K562 (cell line): ENCODE measurements at regions not wholly inside any gene's neighbourhood (a gene's known extent, or its start where the extent isn't known, plus 50 kb on each side); places are given as distances from the start of the nearest gene placed in this dataset.
A peak's percentile ranks its signal among the peaks of the same experiment; 100 is the strongest.

ENCODE experiments used
- DACH1 ChIP-seq: fragments of 450-650 bp; IDR thresholded peaks from 2 replicates; pipeline ENCODE4 v1.6.1; 2018; ENCODE audit not compliant: partially characterized antibody
- FOXK1 ChIP-seq: sonication (generic); formaldehyde crosslinking; IDR thresholded peaks from 2 replicates; pipeline ENCODE4 v1.8.0; 2022; ENCODE audit warnings: missing genetic modification reagents, mild to moderate bottlenecking, borderline replicate concordance
- KDM5B ChIP-seq: fragments of 200-600 bp; sonication (generic); IDR thresholded peaks from 2 replicates; pipeline ENCODE4 v1.6.1; 2012; ENCODE audit warnings: low read depth, mild to moderate bottlenecking, moderate library complexity, low read length, control low read depth, inconsistent platforms; ENCODE audit not compliant: insufficient replicate concordance
- KLF16 ChIP-seq: IDR thresholded peaks from 2 replicates; pipeline ENCODE4 v1.6.1; 2016; ENCODE audit warnings: antibody characterized with exemption
- POU5F1 ChIP-seq: fragments of 150-350 bp; IDR thresholded peaks from 2 replicates; pipeline ENCODE4 v1.6.1; 2014; ENCODE audit warnings: borderline replicate concordance, low read length, low read depth, mild to moderate bottlenecking; ENCODE audit not compliant: partially characterized antibody
- XRCC4 ChIP-seq: IDR thresholded peaks from one replicate; pipeline ENCODE4 v1.6.1; 2011; ENCODE audit not compliant: insufficient read depth, insufficient read length; ENCODE audit errors: extremely low read depth
- TF ChIP-seq, protein P1 (sequence below), 2 experiments: fragments of 450-650 bp; formaldehyde crosslinking in 1 of 2; IDR thresholded peaks; 2 replicates each; pipeline versions ENCODE4 v1.4.0 to v1.6.1; 2014 to 2020; ENCODE audit warnings: mild to moderate bottlenecking in 2 of 2, borderline replicate concordance in 1 of 2, low read depth in 1 of 2
- TF ChIP-seq, protein P2 (sequence below), 3 experiments: IDR thresholded peaks in 2 of 3; conservative IDR thresholded peaks in 1 of 3; 2 replicates each; pipeline ENCODE4 v1.5.1; 2011 to 2012; ENCODE audit warnings: low read length in 3 of 3, mild to moderate bottlenecking in 3 of 3, control low read depth in 2 of 3, improper control_type of control experiment in 1 of 3, inconsistent platforms in 1 of 3, low read depth in 1 of 3, mixed read lengths in 1 of 3, moderate library complexity in 1 of 3; ENCODE audit not compliant: insufficient read depth in 2 of 3
- TF ChIP-seq, protein P3 (sequence below): fragments of 450-650 bp; IDR thresholded peaks from 2 replicates; pipeline ENCODE4 v1.6.1; 2017; ENCODE audit warnings: antibody characterized with exemption, mild to moderate bottlenecking
- TF ChIP-seq, protein P4 (sequence below): fragments of 200-800 bp; sonication (Bioruptor generic); IDR thresholded peaks from 2 replicates; pipeline ENCODE4 v1.6.1; 2017; ENCODE audit warnings: missing genetic modification characterization, missing compliant biosample characterization

DNA sequence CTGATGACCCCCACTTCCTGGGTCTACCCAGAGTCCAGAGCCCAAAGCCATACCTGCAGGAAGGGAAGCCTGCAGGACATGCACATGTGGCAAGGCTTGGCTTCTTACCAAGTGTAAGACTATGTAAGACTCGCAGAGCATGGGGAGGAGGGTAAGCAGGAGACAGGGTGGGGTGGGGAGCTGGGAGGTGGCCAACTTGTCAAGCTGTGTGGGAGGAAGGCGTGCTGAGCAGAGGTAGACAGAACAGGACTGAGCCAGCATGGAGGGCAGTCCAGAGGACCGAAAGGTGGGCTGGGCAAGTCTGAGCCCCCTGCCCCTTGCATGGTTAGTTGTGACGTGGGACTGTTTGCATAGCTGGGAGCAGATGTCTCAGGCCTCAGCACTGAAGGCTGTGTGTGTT, 53.4 kb upstream of the RNF24 start (continued):
- TF ChIP-seq, protein P1, sequence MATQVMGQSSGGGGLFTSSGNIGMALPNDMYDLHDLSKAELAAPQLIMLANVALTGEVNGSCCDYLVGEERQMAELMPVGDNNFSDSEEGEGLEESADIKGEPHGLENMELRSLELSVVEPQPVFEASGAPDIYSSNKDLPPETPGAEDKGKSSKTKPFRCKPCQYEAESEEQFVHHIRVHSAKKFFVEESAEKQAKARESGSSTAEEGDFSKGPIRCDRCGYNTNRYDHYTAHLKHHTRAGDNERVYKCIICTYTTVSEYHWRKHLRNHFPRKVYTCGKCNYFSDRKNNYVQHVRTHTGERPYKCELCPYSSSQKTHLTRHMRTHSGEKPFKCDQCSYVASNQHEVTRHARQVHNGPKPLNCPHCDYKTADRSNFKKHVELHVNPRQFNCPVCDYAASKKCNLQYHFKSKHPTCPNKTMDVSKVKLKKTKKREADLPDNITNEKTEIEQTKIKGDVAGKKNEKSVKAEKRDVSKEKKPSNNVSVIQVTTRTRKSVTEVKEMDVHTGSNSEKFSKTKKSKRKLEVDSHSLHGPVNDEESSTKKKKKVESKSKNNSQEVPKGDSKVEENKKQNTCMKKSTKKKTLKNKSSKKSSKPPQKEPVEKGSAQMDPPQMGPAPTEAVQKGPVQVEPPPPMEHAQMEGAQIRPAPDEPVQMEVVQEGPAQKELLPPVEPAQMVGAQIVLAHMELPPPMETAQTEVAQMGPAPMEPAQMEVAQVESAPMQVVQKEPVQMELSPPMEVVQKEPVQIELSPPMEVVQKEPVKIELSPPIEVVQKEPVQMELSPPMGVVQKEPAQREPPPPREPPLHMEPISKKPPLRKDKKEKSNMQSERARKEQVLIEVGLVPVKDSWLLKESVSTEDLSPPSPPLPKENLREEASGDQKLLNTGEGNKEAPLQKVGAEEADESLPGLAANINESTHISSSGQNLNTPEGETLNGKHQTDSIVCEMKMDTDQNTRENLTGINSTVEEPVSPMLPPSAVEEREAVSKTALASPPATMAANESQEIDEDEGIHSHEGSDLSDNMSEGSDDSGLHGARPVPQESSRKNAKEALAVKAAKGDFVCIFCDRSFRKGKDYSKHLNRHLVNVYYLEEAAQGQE (IDR thresholded peaks at IDR 0.05; ENCODE audit: borderline replicate concordance): peak; percentile 75
- TF ChIP-seq, protein P1 (CRISPR knock-in tag; IDR thresholded peaks at IDR 0.05; ENCODE audit: low read depth): no peak
- TF ChIP-seq, protein P2, sequence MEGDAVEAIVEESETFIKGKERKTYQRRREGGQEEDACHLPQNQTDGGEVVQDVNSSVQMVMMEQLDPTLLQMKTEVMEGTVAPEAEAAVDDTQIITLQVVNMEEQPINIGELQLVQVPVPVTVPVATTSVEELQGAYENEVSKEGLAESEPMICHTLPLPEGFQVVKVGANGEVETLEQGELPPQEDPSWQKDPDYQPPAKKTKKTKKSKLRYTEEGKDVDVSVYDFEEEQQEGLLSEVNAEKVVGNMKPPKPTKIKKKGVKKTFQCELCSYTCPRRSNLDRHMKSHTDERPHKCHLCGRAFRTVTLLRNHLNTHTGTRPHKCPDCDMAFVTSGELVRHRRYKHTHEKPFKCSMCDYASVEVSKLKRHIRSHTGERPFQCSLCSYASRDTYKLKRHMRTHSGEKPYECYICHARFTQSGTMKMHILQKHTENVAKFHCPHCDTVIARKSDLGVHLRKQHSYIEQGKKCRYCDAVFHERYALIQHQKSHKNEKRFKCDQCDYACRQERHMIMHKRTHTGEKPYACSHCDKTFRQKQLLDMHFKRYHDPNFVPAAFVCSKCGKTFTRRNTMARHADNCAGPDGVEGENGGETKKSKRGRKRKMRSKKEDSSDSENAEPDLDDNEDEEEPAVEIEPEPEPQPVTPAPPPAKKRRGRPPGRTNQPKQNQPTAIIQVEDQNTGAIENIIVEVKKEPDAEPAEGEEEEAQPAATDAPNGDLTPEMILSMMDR (IDR thresholded peaks at IDR 0.05 in 2 of 3, conservative IDR thresholded peaks at IDR 0.05 in 1 of 3; ENCODE audit: insufficient read depth in 2 of 3, low read depth in 1 of 3, low read length in 3 of 3): no peak
- no peak for TF ChIP-seq DACH1
- no peak for TF ChIP-seq POU5F1
- TF ChIP-seq XRCC4: no peak
- TF ChIP-seq KLF16: peak; percentile 58; the same call in 1 of the 2 replicates
- TF ChIP-seq, protein P3, sequence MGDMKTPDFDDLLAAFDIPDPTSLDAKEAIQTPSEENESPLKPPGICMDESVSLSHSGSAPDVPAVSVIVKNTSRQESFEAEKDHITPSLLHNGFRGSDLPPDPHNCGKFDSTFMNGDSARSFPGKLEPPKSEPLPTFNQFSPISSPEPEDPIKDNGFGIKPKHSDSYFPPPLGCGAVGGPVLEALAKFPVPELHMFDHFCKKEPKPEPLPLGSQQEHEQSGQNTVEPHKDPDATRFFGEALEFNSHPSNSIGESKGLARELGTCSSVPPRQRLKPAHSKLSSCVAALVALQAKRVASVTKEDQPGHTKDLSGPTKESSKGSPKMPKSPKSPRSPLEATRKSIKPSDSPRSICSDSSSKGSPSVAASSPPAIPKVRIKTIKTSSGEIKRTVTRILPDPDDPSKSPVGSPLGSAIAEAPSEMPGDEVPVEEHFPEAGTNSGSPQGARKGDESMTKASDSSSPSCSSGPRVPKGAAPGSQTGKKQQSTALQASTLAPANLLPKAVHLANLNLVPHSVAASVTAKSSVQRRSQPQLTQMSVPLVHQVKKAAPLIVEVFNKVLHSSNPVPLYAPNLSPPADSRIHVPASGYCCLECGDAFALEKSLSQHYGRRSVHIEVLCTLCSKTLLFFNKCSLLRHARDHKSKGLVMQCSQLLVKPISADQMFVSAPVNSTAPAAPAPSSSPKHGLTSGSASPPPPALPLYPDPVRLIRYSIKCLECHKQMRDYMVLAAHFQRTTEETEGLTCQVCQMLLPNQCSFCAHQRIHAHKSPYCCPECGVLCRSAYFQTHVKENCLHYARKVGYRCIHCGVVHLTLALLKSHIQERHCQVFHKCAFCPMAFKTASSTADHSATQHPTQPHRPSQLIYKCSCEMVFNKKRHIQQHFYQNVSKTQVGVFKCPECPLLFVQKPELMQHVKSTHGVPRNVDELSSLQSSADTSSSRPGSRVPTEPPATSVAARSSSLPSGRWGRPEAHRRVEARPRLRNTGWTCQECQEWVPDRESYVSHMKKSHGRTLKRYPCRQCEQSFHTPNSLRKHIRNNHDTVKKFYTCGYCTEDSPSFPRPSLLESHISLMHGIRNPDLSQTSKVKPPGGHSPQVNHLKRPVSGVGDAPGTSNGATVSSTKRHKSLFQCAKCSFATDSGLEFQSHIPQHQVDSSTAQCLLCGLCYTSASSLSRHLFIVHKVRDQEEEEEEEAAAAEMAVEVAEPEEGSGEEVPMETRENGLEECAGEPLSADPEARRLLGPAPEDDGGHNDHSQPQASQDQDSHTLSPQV: 0 out of 2 replicates have a peak, but pooled peaks have one; percentile 42
- TF ChIP-seq FOXK1 (CRISPR knock-in tag): no peak
- no peak for TF ChIP-seq KDM5B
- TF ChIP-seq, protein P4, sequence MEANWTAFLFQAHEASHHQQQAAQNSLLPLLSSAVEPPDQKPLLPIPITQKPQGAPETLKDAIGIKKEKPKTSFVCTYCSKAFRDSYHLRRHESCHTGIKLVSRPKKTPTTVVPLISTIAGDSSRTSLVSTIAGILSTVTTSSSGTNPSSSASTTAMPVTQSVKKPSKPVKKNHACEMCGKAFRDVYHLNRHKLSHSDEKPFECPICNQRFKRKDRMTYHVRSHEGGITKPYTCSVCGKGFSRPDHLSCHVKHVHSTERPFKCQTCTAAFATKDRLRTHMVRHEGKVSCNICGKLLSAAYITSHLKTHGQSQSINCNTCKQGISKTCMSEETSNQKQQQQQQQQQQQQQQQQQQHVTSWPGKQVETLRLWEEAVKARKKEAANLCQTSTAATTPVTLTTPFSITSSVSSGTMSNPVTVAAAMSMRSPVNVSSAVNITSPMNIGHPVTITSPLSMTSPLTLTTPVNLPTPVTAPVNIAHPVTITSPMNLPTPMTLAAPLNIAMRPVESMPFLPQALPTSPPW (CRISPR knock-in tag): peak; percentile 51
